Kidney epithelial cell (primary cell): ENCODE measurements at regions not wholly inside any gene's neighbourhood (a gene's known extent, or its start where the extent isn't known, plus 50 kb on each side); places are given as distances from the start of the nearest gene placed in this dataset.

Experiments
- DNase-seq: peaks from one replicate; pipeline ENCODE4 v3.0.0-alpha.2; 2010; ENCODE audit warnings: low read depth
- H3K27me3 ChIP-seq: 2 replicates; pipeline ENCODE4 v1.6.0; 2011; ENCODE audit warnings: low read length; ENCODE audit not compliant: control insufficient read depth, insufficient read depth
- H3K36me3 ChIP-seq: 2 replicates; pipeline ENCODE4 v1.5.1; 2011; ENCODE audit warnings: low read length; ENCODE audit not compliant: control insufficient read depth, insufficient read depth
- H3K4me3 ChIP-seq: 2 replicates; pipeline ENCODE4 v1.5.1; 2011; ENCODE audit warnings: low read depth, mild to moderate bottlenecking, control low read depth, low read length
- TF ChIP-seq, protein P1 (sequence below): IDR thresholded peaks from 2 replicates; pipeline ENCODE4 v1.5.1; 2011; ENCODE audit warnings: mild to moderate bottlenecking, moderate library complexity, low read length, control low read depth, inconsistent platforms; ENCODE audit not compliant: insufficient read depth, poor library complexity, severe bottlenecking

DNA sequence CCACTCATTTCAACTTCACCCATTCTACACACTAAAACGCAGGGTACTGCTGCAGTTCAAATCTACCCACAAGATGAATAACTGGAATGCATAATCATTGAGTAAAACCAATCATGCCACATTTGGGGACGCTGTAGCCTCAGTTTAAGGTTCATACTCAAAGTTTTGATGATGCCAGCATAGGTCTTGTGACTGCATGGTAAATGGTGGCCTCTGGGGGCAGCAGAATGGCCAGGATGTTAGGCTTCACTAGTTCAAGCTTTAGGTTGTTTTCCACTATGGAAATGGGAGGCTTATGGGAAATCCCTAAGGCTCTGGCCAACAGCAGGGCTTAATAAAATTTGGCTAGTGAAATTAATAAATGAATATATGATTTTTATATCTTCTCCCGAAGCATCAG lies 104.3 kb upstream of the TSC22D2 start:
- Histone ChIP-seq H3K4me3 (no peak overlapping the region), H3K27me3 (no peaks in the 10 kb centered on the region), H3K36me3 (no peaks in the 10 kb centered on the region)
- no peak for DNase-seq
- TF ChIP-seq, protein P1, sequence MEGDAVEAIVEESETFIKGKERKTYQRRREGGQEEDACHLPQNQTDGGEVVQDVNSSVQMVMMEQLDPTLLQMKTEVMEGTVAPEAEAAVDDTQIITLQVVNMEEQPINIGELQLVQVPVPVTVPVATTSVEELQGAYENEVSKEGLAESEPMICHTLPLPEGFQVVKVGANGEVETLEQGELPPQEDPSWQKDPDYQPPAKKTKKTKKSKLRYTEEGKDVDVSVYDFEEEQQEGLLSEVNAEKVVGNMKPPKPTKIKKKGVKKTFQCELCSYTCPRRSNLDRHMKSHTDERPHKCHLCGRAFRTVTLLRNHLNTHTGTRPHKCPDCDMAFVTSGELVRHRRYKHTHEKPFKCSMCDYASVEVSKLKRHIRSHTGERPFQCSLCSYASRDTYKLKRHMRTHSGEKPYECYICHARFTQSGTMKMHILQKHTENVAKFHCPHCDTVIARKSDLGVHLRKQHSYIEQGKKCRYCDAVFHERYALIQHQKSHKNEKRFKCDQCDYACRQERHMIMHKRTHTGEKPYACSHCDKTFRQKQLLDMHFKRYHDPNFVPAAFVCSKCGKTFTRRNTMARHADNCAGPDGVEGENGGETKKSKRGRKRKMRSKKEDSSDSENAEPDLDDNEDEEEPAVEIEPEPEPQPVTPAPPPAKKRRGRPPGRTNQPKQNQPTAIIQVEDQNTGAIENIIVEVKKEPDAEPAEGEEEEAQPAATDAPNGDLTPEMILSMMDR: peak; percentile 29

- TF ChIP-seq, protein P1: no peak
- no peak for DNase-seq
- Histone ChIP-seq H3K36me3 (no peaks in the 10 kb centered on the region), H3K27me3 (no peaks in the 10 kb centered on the region), H3K4me3 (no peak overlapping the region)
Observed at GRCh38 chr3:150302246-150302645, 105.9 kb upstream of the TSC22D2 start.

- H3K4me3 ChIP-seq: no peak overlapping the region
- TF ChIP-seq, protein P1: no peak
- no peaks in the 10 kb centered on the region for H3K27me3 ChIP-seq
- H3K36me3 ChIP-seq: no peaks in the 10 kb centered on the region
- DNase-seq: peak; percentile 28
Observed at GRCh38 chr3:150300852-150301517, 107.1 kb upstream of the TSC22D2 start.

DNA sequence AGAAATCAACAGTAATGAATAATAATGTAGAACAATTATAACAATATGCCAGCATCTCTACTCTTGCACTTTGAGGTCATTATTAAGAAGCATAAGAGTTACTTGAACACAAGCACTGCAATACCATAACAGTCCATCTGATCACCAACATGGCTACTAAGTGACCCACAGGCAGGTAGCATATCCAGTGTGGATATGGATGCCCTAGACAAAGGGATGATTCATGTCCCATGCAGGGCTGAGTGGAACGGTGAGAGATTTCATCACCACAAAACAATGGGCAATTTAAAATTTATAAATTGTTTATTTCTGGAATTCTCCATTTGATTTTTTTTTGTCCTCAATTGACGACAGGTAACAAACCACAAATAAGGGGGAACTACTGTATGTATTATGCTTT lies 107.7 kb upstream of the TSC22D2 start:
- H3K36me3 ChIP-seq: no peaks in the 10 kb centered on the region
- H3K27me3 ChIP-seq: no peaks in the 10 kb centered on the region
- H3K4me3 ChIP-seq: no peak overlapping the region
- DNase-seq: peak; percentile 43
- TF ChIP-seq, protein P1: no peak

DNA sequence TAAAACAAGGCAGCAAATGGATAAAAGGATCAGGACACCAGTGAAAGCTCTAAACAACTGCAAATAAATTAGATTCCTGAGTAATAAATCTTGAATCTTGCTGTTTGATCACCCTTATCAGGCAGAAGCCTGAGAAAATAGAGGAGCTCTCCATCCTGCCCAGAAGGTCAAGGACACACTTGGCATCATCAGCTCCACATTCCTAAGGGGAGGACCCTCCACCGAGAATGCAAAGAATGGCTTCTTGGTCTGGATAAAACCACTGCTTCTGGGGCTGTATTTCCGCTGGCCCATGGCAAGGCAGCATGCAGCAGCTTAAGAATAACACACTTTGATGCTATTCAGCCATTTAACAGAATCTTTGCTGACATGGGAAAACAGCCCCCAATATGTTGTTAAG lies 108.9 kb upstream of the TSC22D2 start:
- no peaks in the 10 kb centered on the region for H3K27me3 ChIP-seq
- no peak for DNase-seq
- TF ChIP-seq, protein P1: no peak
- no peaks in the 10 kb centered on the region for H3K36me3 ChIP-seq
- no peak overlapping the region for H3K4me3 ChIP-seq

DNA sequence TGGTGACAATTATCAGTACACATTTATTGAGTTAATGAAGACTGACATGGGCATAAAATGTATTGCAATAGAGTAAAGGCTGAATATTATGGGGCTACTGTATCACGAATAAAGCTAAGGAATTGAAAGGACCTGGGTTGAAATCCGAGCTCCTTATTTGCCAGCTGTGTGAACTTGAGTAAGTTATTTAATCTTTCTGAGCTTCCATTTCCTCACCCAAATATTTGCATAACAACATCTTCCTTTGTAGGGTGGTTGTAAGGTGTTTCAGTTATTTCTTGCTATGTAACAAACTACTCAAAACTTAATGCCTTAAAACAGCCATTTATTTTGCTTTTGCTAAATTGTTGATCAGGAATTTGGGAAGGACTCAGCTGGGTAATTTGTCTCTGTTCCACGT lies 111.1 kb upstream of the TSC22D2 start:
- TF ChIP-seq, protein P1: no peak
- Histone ChIP-seq H3K4me3 (no peak overlapping the region), H3K27me3 (no peaks in the 10 kb centered on the region), H3K36me3 (no peaks in the 10 kb centered on the region)
- no peak for DNase-seq
